ENCODE measurements at regions not wholly inside any gene's neighbourhood (a gene's known extent, or its start where the extent isn't known, plus 50 kb on each side); places are given as distances from the start of the nearest gene placed in this dataset.
A peak's percentile ranks its signal among the peaks of the same experiment; 100 is the strongest.
"Not testable (repeated sequence)": the region's sequence is repeated elsewhere in the genome, so short reads cannot be mapped to it uniquely, and the experiment has no call there.

DNA sequence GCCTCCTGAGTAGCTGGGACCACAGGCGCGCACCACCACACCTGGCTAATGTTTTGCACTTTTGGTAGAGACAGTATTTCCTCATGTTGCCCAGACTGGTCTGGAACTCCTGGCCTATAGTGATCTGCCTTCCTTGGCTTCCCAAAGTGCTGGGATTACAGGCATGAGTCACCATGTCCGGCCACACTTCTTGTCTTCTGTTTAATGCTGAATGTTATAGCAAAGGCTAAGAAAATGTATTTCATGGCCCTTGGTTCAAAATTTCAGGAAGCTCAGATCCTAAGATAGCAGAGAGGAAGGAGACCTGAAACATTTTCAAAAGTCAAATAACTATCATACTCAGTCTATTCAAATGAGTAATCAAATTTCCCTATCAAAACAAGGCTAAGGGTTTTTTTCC is 229.6 kb downstream of the BAMBI start:
- H3K36me3 ChIP-seq: no peaks in the 10 kb centered on the region
- peak overlapping the region in 1 of 2 donors; percentile 49 for H3K27ac ChIP-seq

DNA sequence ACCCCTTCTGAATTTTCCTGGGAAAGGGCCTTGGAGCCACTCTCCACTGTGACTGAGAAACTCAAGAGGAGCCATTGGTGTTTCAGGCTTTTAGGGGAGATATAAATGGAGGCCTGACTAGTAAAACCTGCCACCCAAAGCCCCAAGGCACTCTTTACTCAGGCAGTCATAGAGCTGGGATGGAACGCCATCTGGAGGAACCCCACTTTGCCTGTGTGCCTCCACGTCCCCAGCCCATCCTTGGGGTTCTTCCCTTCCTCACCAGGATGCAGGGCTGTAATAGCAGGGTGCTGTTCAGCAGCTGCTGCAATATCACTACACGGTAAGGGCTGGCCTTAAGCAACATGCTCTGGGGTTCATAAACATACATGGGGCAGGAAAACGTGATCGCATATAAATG is 232.6 kb downstream of the BAMBI start:
- Histone ChIP-seq H3K4me1 (ENCODE audit: control insufficient read depth in 1 of 2, low read depth in 2 of 2) (peaks cover 14 to 50% of the 10 kb centered on the region in 2 donors), H3K36me3 (no peaks in the 10 kb centered on the region), H3K4me3 (no peak overlapping the region), H3K27me3 (replicated peaks; ENCODE audit: insufficient read depth) (no peaks in the 10 kb centered on the region), H3K9me3 (no peaks in the 10 kb centered on the region), H3K27ac (peak overlapping the region; percentile 77 to 80)
- TF ChIP-seq, protein P1, sequence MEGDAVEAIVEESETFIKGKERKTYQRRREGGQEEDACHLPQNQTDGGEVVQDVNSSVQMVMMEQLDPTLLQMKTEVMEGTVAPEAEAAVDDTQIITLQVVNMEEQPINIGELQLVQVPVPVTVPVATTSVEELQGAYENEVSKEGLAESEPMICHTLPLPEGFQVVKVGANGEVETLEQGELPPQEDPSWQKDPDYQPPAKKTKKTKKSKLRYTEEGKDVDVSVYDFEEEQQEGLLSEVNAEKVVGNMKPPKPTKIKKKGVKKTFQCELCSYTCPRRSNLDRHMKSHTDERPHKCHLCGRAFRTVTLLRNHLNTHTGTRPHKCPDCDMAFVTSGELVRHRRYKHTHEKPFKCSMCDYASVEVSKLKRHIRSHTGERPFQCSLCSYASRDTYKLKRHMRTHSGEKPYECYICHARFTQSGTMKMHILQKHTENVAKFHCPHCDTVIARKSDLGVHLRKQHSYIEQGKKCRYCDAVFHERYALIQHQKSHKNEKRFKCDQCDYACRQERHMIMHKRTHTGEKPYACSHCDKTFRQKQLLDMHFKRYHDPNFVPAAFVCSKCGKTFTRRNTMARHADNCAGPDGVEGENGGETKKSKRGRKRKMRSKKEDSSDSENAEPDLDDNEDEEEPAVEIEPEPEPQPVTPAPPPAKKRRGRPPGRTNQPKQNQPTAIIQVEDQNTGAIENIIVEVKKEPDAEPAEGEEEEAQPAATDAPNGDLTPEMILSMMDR (IDR thresholded peaks at IDR 0.05): no peak
- DNase-seq (ENCODE audit: low spot score) (no peak), ATAC-seq (ENCODE audit: insufficient number of reproducible peaks, low FRiP score, low read depth) (no peak)

More for the DNA sequence above, 229.6 kb downstream of the BAMBI start:
- no peaks in the 10 kb centered on the region for H3K9me3 ChIP-seq
- no peaks in the 10 kb centered on the region for H3K27me3 ChIP-seq (replicated peaks; ENCODE audit: insufficient read depth)
- no peak overlapping the region for H3K4me3 ChIP-seq
- TF ChIP-seq, protein P1 (IDR thresholded peaks at IDR 0.05): no peak
- H3K4me1 ChIP-seq (ENCODE audit: control insufficient read depth in 1 of 2, low read depth in 2 of 2): peaks cover 14 to 48% of the 10 kb centered on the region in 2 donors
- ATAC-seq (ENCODE audit: insufficient number of reproducible peaks, low FRiP score, low read depth): no peak
- no peak for DNase-seq (ENCODE audit: low spot score)

DNA sequence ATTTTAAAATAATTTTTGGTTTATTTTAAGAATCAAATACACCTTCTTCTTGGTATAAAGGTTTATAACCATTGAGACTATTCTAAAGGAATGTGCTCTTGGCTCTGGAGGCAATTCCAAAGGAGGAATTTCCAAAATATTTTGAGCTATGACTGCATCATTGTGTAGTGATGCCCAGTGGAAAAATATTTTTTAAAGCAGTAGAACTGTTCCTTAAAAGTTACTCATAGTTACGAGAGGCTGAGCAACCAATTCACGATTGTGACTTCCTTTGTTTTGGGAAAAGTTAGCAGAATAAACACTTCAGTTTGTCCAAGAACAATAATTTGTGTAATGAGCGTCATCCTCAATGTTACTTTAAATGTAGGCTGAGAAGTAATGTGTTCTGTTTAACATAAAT is 233.6 kb downstream of the BAMBI start:
- ATAC-seq (ENCODE audit: insufficient number of reproducible peaks, low FRiP score, low read depth) (peak; percentile 91), DNase-seq (ENCODE audit: low spot score) (no peak)
- Histone ChIP-seq H3K27me3 (replicated peaks; ENCODE audit: insufficient read depth) (no peaks in the 10 kb centered on the region), H3K36me3 (no peaks in the 10 kb centered on the region), H3K27ac (peak overlapping the region; percentile 80 to 84), H3K4me1 (ENCODE audit: control insufficient read depth in 1 of 2, low read depth in 2 of 2) (peaks cover 12 to 39% of the 10 kb centered on the region in 2 donors), H3K9me3 (no peaks in the 10 kb centered on the region), H3K4me3 (no peak overlapping the region)
- TF ChIP-seq, protein P1 (IDR thresholded peaks at IDR 0.05): no peak

DNA sequence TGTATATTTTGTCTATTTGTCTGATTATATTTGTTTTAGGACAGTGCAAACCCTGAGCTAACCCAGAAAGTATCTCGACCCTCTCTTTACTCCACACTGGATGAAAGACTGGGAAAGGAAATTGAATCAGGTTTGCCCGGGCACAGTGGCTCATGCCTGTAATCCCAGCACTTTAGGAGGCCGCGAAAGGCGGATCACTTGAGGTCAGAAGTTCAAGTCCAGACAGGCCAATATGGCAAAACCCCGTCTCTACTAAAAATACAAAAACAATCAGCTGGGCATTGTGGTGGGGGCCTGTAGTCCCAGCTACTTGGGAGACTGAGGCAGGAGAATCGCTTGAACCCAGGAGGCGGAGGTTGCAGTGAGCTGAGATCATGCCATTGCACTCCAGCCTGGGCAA is 234.2 kb downstream of the BAMBI start:
- ATAC-seq (ENCODE audit: insufficient number of reproducible peaks, low FRiP score, low read depth): not testable (repeated sequence)
- Histone ChIP-seq H3K4me1 (ENCODE audit: control insufficient read depth in 1 of 2, low read depth in 2 of 2) (peaks cover 9 to 34% of the 10 kb centered on the region in 2 donors), H3K27ac (peak overlapping the region; percentile 71 to 84)

DNA sequence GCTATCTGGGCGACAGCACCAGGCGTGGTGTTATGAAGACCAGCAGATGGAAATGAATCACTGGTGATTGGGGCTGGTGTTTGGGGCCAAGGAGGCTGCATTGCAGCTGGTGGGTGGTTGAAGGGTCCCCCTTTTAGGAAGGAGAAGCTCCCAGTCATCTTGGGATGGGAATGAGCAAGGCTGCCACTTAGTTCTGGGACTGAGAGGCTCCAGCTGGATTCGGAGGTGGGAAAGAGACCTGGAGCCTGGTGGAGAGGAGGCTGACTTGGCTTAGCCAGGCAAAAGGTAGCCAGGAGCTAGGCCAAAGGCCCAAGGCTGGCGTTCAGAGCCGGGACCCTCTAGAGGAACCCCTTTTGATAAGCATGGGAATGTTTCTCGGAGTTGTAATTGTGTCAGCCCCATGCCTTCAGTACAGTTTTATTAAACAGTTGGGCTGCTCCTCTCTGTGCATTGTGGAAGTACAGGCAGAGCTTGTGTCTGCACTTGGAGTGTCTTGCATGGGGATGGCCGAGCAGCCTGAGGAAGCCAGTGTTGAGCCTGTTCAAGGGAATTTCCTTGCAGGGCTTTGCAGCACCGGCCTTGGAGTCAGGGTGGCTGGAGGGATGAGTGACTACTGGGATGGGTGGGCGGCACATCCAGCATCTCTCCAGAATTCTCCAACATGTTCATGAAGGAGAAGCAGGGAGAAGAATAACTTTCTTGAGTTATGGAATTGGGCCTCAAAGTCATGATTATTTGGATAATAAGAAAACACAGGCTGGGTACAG is 234.9 kb downstream of the BAMBI start:
- TF ChIP-seq, protein P1 (IDR thresholded peaks at IDR 0.05): no peak
- Histone ChIP-seq H3K4me3 (no peak overlapping the region), H3K27ac (peak overlapping the region; percentile 71 to 84), H3K4me1 (ENCODE audit: control insufficient read depth in 1 of 2, low read depth in 2 of 2) (peaks cover 4 to 27% of the 10 kb centered on the region in 2 donors), H3K27me3 (replicated peaks; ENCODE audit: insufficient read depth) (no peaks in the 10 kb centered on the region), H3K9me3 (no peaks in the 10 kb centered on the region), H3K36me3 (no peaks in the 10 kb centered on the region)
- no peak for DNase-seq (ENCODE audit: low spot score)
- no peak for ATAC-seq (ENCODE audit: insufficient number of reproducible peaks, low FRiP score, low read depth)

More for the DNA sequence above, 234.2 kb downstream of the BAMBI start:
- not testable (repeated sequence) for H3K4me3 ChIP-seq; H3K27me3 ChIP-seq (replicated peaks; ENCODE audit: insufficient read depth); DNase-seq (ENCODE audit: low spot score); H3K36me3 ChIP-seq; H3K9me3 ChIP-seq

Data from thoracic aorta (tissue), 2 donors.